Inflammatory macrophage treated with lipopolysaccharide for 4 hours (primary cell): ENCODE measurements at regions not wholly inside any gene's neighbourhood (a gene's known extent, or its start where the extent isn't known, plus 50 kb on each side); places are given as distances from the start of the nearest gene placed in this dataset.

ENCODE experiments used
- DNase-seq: peaks from one replicate; pipeline ENCODE4 v3.0.0-alpha.2; 2020

- DNase-seq = no peak
Observed at GRCh38 chr10:78729366-78729765, 339.4 kb upstream of the ZMIZ1 start.

- no peak for DNase-seq
Observed at GRCh38 chr10:78729800-78730199, 339.0 kb upstream of the ZMIZ1 start.

GRCh38 chr10:78730754-78731153 is 338.0 kb upstream of the ZMIZ1 start:
- no peak for DNase-seq

GRCh38 chr10:78731675-78732074 is 337.1 kb upstream of the ZMIZ1 start:
- no peak for DNase-seq

- no peak for DNase-seq
Observed at GRCh38 chr10:78732381-78732780, 336.4 kb upstream of the ZMIZ1 start.

GRCh38 chr10:78736926-78737630 is 331.7 kb upstream of the ZMIZ1 start:
- DNase-seq = no peak

GRCh38 chr10:78737883-78738856 is 330.6 kb upstream of the ZMIZ1 start:
- no peak for DNase-seq

- no peak for DNase-seq
Observed at GRCh38 chr10:78738861-78739260, 329.9 kb upstream of the ZMIZ1 start.

- no peak for DNase-seq
Observed at GRCh38 chr10:78739444-78740053, 329.2 kb upstream of the ZMIZ1 start.

GRCh38 chr10:78740976-78741915 is 327.5 kb upstream of the ZMIZ1 start:
- no peak for DNase-seq

- DNase-seq = no peak
Observed at GRCh38 chr10:78742406-78742729, 326.4 kb upstream of the ZMIZ1 start.

GRCh38 chr10:78742730-78743615 is 325.8 kb upstream of the ZMIZ1 start:
- no peak for DNase-seq

- DNase-seq = no peak
Observed at GRCh38 chr10:78744056-78744455, 324.7 kb upstream of the ZMIZ1 start.

GRCh38 chr10:78744491-78745090 is 324.2 kb upstream of the ZMIZ1 start:
- no peak for DNase-seq

- no peak for DNase-seq
Observed at GRCh38 chr10:78745441-78745840, 323.3 kb upstream of the ZMIZ1 start.

GRCh38 chr10:78746155-78746763 is 322.5 kb upstream of the ZMIZ1 start:
- DNase-seq = no peak

- DNase-seq = no peak
Observed at GRCh38 chr10:78747401-78748234, 321.1 kb upstream of the ZMIZ1 start.

GRCh38 chr10:78748235-78748533 is 320.6 kb upstream of the ZMIZ1 start:
- DNase-seq = no peak

- DNase-seq = no peak
Observed at GRCh38 chr10:78749200-78749599, 319.6 kb upstream of the ZMIZ1 start.

- DNase-seq = no peak
Observed at GRCh38 chr10:78749898-78750297, 318.9 kb upstream of the ZMIZ1 start.
